DMS79 treated with DMSO at 0.1 percent for 48 hours (cell line): ENCODE measurements at regions not wholly inside any gene's neighbourhood (a gene's known extent, or its start where the extent isn't known, plus 50 kb on each side); places are given as distances from the start of the nearest gene placed in this dataset.

Experiments
- DNase-seq: peaks from one replicate; lab custom pipeline; 2025; lab: John Stamatoyannopoulos, UW

GRCh38 chr10:131710142-131710861, 190.5 kb upstream of the PPP2R2D start:
- DNase-seq: no peak

GRCh38 chr10:131722121-131722520, 178.7 kb upstream of the PPP2R2D start:
- DNase-seq: no peak

GRCh38 chr10:131722525-131723264, 178.1 kb upstream of the PPP2R2D start:
- no peak for DNase-seq

GRCh38 chr10:131723297-131724168, 177.3 kb upstream of the PPP2R2D start:
- no peak for DNase-seq

GRCh38 chr10:131724169-131724545, 176.7 kb upstream of the PPP2R2D start:
- no peak for DNase-seq

- no peak for DNase-seq
These were observed 175.8 kb upstream of the PPP2R2D start for GRCh38 chr10:131724891-131725580.

- DNase-seq: no peak
These were observed 175.2 kb upstream of the PPP2R2D start for GRCh38 chr10:131725581-131726069.

GRCh38 chr10:131726076-131726880, 174.5 kb upstream of the PPP2R2D start:
- peak; percentile 80 for DNase-seq

GRCh38 chr10:131726967-131727366, 173.8 kb upstream of the PPP2R2D start:
- no peak for DNase-seq

- no peak for DNase-seq
These were observed 173.2 kb upstream of the PPP2R2D start for GRCh38 chr10:131727560-131727959.

- DNase-seq: no peak
These were observed 172.3 kb upstream of the PPP2R2D start for GRCh38 chr10:131728286-131729228.

- no peak for DNase-seq
These were observed 171.4 kb upstream of the PPP2R2D start for GRCh38 chr10:131729361-131729760.

GRCh38 chr10:131729938-131730660, 170.7 kb upstream of the PPP2R2D start:
- no peak for DNase-seq

GRCh38 chr10:131730771-131731497, 169.9 kb upstream of the PPP2R2D start:
- no peak for DNase-seq

- no peak for DNase-seq
These were observed 168.8 kb upstream of the PPP2R2D start for GRCh38 chr10:131731780-131732630.

- DNase-seq: no peak
These were observed 168.1 kb upstream of the PPP2R2D start for GRCh38 chr10:131732631-131733127.

GRCh38 chr10:131733596-131733995, 167.2 kb upstream of the PPP2R2D start:
- no peak for DNase-seq
